ENCODE measurements at regions not wholly inside any gene's neighbourhood (a gene's known extent, or its start where the extent isn't known, plus 50 kb on each side); places are given as distances from the start of the nearest gene placed in this dataset.

- no peak for DNase-seq (ENCODE audit: extremely low read depth, low read depth, low spot score)
Observed at GRCh38 chr6:25035512-25036435, 100.0 kb upstream of the RIPOR2 start.

GRCh38 chr6:25036461-25036860 lies 100.7 kb upstream of the RIPOR2 start:
- DNase-seq (ENCODE audit: extremely low read depth, low read depth, low spot score), result no peak

- no peak for DNase-seq (ENCODE audit: extremely low read depth, low read depth, low spot score)
Observed at GRCh38 chr6:25038300-25038699, 102.5 kb upstream of the RIPOR2 start.

GRCh38 chr6:25038999-25039398 lies 103.2 kb upstream of the RIPOR2 start:
- DNase-seq (ENCODE audit: extremely low read depth, low read depth, low spot score), result no peak

GRCh38 chr6:25041485-25042035 lies 105.8 kb upstream of the RIPOR2 start:
- DNase-seq (ENCODE audit: extremely low read depth, low read depth, low spot score), result no peak

GRCh38 chr6:25042036-25042521 lies 106.3 kb upstream of the RIPOR2 start:
- DNase-seq (ENCODE audit: extremely low read depth, low read depth, low spot score), result no peak

- no peak for DNase-seq (ENCODE audit: extremely low read depth, low read depth, low spot score)
Observed at GRCh38 chr6:25042536-25042935, 106.8 kb upstream of the RIPOR2 start.

GRCh38 chr6:25042984-25043725 lies 107.4 kb upstream of the RIPOR2 start:
- DNase-seq (ENCODE audit: extremely low read depth, low read depth, low spot score), result no peak

- DNase-seq (ENCODE audit: extremely low read depth, low read depth, low spot score), result no peak
Observed at GRCh38 chr6:25043892-25044291, 108.1 kb upstream of the RIPOR2 start.

- no peak for DNase-seq (ENCODE audit: extremely low read depth, low read depth, low spot score)
Observed at GRCh38 chr6:25046942-25047341, 111.2 kb upstream of the RIPOR2 start.

GRCh38 chr6:25050356-25050755 lies 114.6 kb upstream of the RIPOR2 start:
- DNase-seq (ENCODE audit: extremely low read depth, low read depth, low spot score), result peak; percentile 55

- DNase-seq (ENCODE audit: extremely low read depth, low read depth, low spot score), result no peak
Observed at GRCh38 chr6:25051083-25051482, 115.3 kb upstream of the RIPOR2 start.

- DNase-seq (ENCODE audit: extremely low read depth, low read depth, low spot score), result no peak
Observed at GRCh38 chr6:25052181-25052580, 116.4 kb upstream of the RIPOR2 start.

- no peak for DNase-seq (ENCODE audit: extremely low read depth, low read depth, low spot score)
Observed at GRCh38 chr6:25053875-25054371, 118.2 kb upstream of the RIPOR2 start.

GRCh38 chr6:25054469-25054868 lies 118.7 kb upstream of the RIPOR2 start:
- no peak for DNase-seq (ENCODE audit: extremely low read depth, low read depth, low spot score)

GRCh38 chr6:25056130-25056529 lies 120.4 kb upstream of the RIPOR2 start:
- no peak for DNase-seq (ENCODE audit: extremely low read depth, low read depth, low spot score)

- DNase-seq (ENCODE audit: extremely low read depth, low read depth, low spot score), result no peak
Observed at GRCh38 chr6:25057111-25057905, 121.5 kb upstream of the RIPOR2 start.

GRCh38 chr6:25058441-25058840 lies 122.7 kb upstream of the RIPOR2 start:
- DNase-seq (ENCODE audit: extremely low read depth, low read depth, low spot score), result no peak

- no peak for DNase-seq (ENCODE audit: extremely low read depth, low read depth, low spot score)
Observed at GRCh38 chr6:25058941-25059340, 123.2 kb upstream of the RIPOR2 start.

- DNase-seq (ENCODE audit: extremely low read depth, low read depth, low spot score), result no peak
Observed at GRCh38 chr6:25060522-25060921, 124.8 kb upstream of the RIPOR2 start.

Measured in glomerular endothelial cell (primary cell).